ENCODE measurements at regions not wholly inside any gene's neighbourhood (a gene's known extent, or its start where the extent isn't known, plus 50 kb on each side); places are given as distances from the start of the nearest gene placed in this dataset.
"Not testable (repeated sequence)": the region's sequence is repeated elsewhere in the genome, so short reads cannot be mapped to it uniquely, and the experiment has no call there.

DNA sequence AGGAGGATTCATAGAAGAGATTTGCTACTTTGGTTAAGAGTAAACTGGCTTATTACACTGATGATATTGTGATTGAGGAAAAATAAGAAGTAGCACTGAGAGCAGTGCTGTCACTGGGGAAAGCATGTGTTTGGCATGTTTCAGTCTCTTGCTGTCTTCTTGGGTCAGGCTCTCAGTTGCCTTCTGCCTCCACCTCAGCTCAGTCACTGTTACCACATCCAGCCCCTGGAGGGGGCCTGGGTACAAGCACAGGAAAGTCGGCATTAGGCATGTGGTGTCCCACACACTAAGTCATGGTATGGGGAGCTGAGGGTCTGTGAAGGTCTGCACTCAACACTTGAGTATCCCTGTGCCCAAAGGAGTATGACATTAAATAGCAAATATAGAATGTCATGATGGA is 958.3 kb upstream of the CDH9 start:
- DNase-seq = no peak

DNA sequence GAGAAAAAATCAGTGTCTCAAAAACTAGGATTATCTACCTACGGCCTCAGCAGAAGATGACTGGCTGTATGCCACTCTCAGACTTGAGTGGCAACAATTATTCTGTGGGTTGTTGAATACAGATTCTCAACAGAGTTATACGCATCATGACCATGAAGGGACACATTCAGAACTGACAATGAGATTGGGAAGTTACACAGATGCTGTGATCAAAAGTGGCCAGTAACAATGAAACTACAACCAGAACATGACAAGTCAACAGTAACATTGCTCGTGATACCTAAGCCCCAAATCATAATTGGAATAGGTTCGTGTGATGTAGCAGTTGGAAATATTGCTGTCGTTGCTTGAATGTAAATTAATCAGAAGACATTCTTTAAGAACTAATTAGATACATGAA is 957.5 kb upstream of the CDH9 start:
- no peak for DNase-seq

DNA sequence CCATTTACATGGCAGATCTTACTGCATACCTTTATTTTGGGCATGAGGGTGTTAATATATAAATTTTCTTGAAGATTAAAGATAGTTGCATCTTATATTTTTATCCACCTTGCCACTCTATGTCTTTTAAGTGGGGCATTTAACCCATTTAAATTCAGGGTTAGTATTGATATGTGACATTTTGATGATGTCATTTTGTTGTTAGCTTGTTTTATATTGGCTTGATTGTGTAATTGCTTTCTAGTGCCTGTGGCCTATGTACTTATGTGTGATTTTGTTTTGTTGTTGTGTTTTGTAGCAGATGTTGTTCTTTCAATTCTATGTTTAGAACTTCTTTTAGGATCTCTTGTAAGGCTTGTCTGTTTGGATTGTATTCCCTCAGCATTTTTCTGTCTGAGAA is 939.9 kb upstream of the CDH9 start:
- no peak for DNase-seq

DNA sequence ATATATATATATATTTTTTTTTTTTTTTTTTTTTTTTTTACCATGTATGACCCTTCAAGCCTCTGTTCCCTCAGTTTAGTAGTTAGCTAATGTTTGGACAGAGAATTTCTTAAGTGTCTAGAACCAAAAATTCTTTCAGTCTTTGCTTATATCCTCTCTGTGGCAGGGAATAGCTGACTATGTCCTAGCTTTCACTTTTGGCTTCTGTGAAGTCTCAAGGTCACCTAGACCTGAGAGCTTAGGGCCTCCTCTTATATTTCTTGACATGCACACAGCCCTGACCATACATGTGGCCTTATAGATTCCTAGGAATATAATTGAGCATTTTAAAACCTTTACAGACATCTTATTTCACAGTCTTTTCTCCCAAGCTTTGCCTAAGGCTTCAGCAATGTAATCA is 930.8 kb upstream of the CDH9 start:
- no peak for DNase-seq

DNA sequence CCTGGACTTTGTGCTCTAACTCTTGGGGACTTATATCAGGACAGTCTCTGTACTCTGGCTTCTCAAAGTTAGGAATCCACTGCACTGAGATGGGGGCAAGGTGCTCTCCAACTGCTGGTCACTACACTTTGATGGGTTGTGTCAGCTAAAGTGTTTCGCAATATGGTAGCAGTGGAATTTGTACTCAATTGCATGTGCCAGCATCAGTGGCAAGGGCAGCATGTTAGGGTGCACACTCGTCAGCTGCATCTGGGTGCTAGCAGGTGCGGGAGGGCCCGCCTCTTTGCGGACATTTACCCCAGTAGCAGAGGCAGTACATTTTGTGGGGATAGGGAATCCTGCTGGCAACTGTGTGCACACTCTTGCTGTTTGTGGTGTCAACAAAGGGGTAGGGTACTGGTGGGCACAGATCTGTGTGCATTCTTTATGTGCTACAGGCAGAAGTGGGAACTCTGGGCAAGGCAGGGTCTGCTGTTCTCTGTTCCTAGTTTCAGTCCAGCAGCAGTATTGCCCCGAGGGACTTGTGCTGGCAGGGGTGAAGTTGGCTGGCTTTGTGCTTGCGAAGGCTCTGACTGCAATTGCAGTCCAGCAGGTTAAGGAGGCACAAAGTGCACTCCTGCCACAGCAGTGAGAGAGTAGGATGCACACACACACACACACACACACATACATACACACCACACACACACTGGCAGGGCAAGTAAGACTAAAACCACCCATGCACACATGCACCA is 924.8 kb upstream of the CDH9 start:
- peak in 1 of 2 experiments; percentile 47 for DNase-seq

DNA sequence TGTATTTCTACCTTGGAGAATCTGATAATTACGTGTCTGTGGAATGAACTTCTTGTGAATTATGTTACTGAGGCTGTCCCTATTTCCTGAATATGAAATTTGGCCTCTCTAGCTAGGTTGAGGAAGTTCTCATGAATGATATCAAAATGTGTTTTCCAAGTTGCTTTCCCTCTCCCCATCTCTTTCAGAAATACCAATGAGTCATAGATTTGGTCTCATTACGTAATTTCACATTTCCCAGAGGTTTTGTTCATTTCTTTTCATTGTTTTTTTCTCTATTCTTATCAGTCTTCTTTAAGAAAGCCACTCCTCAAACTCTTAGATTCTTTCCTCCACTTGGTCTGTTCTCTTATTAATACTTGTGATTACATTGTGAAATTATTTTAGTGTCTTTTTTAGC is 923.8 kb upstream of the CDH9 start:
- no peak for DNase-seq

DNA sequence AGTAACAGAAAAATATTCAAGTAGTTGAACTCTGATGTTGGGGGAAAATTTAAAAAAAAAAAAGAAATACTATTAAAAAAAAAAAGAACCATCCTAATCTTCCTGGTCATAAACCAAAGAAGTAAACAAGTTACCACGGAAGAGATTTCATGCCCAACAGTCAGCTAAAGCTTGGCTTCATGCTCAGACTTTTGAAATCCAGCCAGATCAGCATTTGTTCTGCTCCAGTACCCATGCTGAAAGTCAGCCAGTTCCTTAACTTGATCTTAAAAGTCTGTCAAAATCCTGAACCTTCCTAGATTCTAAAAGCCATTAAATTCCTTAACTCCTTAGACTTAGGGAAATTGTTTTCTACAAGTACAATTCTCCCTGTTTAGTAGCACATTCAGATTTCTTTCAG is 908.7 kb upstream of the CDH9 start:
- DNase-seq = peak; percentile 62 to 89

DNA sequence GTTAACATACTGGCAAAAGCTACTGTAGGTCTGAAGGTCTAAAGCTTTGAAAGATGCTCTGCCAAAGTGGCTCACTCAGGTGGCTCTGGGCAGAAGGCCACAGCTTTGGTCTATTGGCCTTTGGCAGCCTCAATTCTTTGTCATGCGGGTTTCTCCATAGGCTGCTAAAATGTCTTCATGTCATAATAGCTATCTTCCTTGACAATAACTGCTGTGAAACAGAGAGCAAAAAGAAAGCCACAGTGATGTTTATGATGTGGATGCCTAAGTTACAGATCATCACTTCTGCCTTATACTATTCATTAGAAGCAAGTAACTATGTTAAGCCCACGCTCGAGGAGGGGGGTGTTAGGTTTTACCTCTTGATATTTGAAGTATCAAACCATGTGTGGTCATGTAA is 906.1 kb upstream of the CDH9 start:
- DNase-seq = peak in 1 of 2 experiments; percentile 22

DNA sequence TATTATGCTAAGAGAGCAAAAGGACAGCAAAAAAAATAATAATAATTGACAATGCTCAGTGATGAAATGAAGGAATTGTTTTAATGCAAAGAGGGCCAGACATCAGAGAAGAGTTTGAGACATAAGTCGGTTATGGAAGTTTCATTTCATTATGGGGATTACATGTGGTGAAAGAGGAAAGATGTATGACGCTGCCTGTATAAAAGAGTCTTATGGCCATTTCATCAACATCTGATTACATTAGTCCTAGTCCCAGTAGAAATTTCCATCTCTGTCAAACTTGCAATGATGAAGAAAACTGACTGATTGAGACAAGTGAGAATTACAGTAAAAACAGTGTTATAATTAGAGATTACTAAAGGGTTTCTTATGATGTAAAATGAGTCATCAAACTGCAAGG is 900.6 kb upstream of the CDH9 start:
- DNase-seq = no peak

DNA sequence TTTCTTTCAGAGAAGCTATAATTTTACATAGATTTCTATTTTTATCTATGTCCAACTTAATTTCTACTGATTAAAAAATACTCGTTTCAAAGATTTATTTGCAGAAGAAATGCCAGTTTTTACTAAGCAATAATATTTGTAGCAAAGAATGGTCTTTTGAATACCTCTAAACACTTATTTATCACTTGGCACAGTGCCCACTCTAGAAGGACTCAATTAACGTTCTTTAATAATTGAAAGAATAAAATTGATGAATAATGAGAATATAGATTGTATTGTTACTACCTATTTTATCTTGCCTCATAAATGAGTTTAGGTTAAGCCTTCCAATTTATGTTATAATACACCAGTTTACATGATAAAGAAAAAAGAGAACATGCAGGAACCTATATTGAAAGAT is 889.7 kb upstream of the CDH9 start:
- DNase-seq = no peak

DNA sequence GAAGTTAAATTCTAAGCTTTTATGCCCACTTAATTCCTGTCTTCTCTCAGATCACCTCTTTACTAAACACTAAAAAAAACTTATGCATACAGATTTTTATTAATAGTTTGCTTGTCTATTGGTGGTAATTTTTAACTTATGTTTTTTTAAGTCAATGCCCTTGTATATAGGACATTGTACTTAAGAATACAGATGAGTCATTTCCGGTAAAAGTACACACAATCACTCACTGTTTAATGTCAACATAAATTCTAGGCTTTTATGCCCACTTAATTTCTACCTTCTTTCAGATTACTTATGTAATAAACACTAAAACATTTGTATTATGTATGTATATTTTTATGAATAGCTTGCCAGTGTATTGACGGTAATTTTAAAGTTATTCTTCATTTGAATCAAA is 872.8 kb upstream of the CDH9 start:
- DNase-seq = no peak

DNA sequence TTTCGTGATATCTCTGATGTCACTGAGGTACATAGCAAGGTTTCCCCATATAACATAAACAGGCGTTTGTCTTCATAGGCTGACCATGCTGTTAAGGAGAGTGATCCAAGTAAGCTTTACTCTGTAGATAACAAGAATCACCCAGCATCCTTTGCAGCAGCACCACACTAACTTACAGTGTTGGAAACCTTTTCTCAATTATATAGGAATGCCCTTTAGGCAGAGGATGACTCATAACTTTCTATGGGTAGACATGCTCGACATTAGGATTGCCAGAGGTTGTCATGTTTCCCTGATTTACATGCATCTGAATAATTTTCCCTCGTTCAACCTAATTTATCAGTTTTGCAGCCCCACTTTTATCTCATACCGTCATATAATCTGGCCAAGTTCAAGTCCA is 870.0 kb upstream of the CDH9 start:
- DNase-seq = no peak

DNA sequence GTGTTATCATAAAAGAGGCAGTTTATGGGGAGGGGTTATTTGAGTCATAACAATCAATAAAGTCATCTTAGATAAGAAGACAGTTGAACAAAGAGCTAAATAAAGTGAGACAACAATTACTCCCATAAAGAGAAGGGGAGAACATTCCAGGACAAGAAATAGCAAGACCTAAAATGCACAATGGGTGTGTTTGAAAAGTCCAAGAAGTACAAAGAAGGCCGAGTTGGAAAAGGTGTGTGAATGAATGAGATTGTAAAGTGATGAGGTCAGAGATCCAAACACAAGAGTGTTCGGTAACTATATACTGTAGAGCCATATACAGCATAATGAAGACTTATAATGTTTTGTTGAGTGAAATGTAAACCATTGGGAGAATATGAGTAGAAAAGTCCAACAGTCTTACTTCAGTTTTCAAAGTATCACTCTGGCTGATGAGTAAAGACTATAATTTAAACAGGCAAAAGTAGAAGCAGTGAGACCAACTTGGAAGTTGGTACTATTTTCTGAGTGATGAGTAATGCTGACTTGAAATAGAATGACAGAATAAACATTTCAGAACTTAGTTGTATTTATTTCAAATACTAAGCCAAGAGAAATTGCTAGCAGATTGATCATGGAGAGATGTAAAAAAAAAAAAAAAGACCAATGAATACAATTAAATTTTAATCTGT is 868.7 kb upstream of the CDH9 start:
- no peak for DNase-seq

DNA sequence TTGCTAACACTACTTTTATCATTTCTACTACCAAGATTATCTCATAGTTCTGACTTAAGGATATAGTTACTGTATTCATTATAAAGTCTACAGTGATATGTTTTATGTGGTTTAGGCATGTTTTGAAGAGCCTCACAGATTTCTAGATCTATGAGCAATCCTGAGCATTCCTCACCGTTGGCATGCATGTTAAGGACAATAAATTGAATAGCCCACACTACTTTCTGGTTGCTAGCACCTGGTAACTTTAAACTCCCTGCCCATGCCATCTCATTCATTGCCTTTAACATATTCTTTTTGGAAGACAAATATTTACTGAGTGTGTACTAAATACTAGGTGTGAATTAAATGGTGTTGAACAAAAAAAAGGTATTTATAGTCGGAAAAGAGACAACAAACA is 868.1 kb upstream of the CDH9 start:
- no peak for DNase-seq

DNA sequence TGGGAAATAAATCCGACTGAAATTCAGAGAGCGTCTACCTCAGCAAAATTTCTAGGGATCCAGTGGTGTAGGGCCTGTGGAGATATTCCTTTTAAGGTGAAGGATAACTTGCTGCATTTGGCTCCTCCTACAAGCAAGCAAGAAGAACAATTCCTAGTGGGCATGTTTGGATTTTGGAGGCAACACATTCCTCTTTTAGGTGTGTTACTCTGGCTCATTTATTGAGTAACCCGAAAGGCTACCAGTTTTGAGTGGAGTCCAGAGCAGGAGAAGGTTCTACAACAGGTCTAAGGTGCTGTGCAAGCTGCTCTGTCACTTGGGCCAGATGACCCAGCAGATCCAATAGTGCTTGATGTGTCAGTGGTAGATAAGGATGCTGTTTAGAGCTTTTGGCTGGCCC is 862.4 kb upstream of the CDH9 start:
- DNase-seq = no peak

DNA sequence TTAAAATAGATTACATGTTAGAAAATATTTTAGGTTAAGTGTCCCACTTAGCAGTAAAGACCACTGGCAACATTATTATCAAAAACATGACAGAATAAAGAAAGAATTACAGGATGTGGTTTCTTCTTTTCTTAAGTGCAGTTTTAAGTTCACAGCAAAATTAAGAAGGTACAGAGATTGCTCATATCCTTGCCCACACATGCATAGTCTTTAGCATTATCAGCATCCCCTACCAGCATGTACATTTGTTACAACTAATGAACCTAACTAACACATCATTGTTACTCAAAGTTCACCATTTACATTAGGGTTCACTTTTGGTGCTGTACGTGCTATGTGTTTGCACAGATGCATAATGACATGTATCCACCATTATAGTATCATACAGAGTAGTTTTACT is 837.7 kb upstream of the CDH9 start:
- DNase-seq = no peak

DNA sequence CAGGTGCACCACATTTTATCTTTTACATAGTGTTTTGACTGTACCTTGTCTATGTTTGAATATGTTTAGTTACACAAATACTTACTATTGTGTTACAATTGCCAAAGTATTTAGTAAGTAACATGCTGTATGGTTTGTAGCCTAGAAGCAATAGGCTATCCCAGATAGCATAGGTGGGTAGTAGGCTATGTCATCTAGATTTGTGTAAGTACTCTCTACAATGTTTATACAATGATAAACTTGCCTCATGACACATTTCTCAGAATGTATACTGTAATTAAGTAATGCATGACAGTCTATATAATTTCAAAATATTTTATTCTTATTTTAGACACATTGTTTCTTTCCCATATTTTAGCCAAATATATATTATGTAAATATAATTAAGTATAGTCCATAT is 836.8 kb upstream of the CDH9 start:
- no peak for DNase-seq

DNA sequence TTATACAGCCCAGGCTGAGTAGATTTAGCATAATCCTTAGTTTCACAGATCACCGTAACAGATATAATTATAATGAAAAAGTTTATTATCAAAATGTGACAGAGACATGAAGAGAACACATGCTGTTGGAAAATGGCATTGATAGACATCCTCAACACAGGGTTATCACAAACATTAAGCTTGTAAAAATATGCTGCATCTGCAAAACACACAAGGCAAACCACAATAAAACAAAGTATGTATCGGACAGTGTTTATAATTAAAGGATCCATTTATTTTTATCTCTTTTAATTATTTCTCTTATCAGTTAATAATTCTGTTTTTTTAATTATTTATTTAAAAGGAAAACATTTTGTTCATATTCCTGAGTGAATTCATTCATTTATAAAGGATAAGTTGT is 829.9 kb upstream of the CDH9 start:
- DNase-seq = no peak

DNA sequence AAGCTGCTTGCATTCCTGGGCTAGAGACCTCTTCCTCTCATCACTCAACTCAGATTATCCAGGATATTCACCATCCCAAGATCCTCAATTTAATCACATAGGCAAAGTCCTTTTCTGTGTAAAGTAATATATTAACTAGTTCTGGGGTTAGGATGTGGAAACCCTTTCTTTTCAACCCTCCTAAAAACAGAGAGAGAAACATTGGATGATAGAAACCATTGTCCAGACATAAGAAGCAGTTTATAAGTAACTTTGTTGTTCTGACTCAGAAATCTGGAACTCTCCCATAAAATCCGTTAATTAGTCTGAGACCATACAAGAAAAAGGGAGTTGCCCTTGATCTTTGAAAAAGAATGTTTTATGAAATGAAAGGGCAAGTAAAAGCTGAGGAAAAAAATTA is 817.1 kb upstream of the CDH9 start:
- DNase-seq = no peak

DNA sequence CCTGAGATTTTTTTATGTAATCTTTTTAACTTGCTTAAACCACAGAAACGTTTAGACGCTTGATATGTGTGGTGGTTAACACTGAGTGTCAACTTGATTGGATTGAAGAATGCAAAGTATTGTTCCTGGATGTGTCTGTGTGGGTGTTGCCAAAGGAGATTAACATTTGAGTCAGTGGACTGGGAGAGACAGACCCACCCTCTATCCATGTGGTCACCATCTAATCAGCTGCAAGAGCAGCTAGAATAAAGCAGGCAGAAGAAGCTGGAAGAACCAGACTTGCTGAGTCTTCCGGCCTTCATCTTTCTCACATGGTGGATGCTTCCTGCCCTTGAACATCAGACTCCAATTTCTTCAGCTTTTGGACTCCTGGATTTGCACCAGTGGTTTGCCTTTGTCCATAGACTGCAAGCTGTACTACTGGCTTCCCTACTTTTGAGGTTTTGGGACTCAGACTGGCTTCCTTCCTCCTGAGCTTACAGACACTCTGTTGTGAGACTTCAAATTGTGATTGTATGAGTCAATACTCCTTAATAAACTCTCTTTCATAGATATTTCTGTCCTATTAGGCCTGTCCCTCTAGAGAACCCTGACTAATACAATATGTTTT is 816.0 kb upstream of the CDH9 start:
- no peak for DNase-seq

DNA sequence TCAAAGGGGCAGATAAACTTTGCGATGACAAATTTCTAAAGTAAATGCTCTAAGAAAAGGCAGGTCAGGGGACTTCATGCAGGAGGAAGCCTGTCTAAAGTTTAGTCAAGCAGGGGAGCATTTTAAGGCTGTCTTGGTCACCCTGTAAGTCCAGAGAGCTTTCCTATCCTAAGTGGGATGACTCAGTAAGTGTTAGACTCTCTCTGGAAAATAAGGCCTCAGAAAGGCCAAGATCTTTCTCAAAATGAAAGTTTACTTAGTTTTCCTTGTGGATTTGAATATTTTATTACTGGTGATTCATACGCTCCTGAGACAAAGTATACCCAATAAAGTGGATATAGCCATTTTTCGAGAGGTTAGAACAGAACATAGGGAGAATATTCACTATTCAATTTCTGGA is 806.9 kb upstream of the CDH9 start:
- DNase-seq = no peak

DNA sequence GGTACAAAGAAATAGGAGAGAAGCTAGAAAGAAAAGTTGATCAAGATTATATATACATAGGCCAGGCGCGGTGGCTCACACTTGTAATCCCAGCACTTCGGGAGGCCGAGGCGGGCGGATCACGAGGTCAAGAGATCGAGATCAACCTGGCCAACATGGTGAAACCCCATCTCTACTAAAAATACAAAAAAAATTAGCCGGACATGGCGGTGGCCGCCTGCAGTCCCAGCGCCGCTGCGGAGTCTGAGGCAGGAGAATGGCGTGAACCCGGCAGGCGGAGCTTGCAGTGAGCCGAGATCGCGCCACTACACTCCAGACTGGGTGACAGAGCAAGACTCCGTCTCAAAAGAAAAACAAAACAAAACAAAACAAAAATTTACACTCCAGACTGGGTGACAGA is 798.3 kb upstream of the CDH9 start:
- not testable (repeated sequence) for DNase-seq

DNA sequence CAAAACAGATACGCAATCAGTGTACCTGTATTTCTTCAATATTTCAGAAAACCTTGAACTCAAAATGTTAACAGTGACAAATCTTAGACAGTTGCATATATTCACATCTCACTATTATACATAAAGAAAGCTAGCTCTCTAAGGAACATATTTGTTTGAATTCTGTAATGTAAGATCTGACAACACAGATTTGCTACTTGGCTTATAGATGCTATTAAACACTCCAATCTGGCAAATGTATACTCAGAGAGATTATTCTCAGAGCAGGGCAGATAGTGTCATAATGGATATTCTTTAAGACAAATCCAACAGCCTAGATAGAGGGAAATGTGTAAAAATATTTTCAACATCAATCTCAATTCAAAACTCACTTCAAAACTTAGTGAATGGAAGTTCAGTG is 794.5 kb upstream of the CDH9 start:
- DNase-seq = no peak

DNA sequence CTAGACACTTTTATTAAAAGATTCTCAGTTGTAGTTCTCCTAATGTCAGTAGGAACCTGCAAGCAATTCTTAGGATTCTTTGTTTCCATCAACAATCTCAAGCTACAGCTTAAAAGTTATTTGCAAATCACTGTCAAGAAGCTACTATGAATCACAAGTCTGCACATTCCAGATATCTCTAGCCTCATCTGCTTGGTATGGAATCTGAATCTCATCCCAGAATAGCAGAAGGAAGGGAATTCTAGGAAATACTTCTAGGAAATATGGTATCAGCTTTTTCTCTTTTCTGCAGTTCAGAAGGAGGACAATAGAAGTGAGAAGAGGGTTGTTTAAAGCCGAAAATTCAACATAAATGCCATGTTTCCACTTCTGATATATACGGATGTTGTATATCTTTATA is 792.2 kb upstream of the CDH9 start:
- no peak for DNase-seq

DNA sequence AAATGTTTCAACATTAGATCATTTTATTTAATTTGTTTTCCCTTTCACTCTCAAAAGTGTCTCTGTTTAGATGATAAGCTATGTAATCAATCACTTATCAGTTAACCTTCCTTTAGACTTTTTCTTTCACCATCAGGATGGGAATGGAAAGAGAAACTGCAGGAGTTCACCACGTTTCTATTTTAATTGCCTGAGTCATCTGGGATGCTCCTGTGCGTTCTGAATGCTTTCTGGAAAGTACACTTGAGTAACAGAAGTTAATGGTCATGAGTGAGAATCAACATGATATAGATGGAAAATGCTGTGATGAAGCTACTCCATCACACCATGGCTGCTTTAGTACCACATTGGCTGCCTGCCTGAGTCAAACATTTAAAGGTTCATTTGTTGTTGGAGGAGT is 783.3 kb upstream of the CDH9 start:
- DNase-seq = no peak
